ENCODE measurements at regions not wholly inside any gene's neighbourhood (a gene's known extent, or its start where the extent isn't known, plus 50 kb on each side); places are given as distances from the start of the nearest gene placed in this dataset.

DNA sequence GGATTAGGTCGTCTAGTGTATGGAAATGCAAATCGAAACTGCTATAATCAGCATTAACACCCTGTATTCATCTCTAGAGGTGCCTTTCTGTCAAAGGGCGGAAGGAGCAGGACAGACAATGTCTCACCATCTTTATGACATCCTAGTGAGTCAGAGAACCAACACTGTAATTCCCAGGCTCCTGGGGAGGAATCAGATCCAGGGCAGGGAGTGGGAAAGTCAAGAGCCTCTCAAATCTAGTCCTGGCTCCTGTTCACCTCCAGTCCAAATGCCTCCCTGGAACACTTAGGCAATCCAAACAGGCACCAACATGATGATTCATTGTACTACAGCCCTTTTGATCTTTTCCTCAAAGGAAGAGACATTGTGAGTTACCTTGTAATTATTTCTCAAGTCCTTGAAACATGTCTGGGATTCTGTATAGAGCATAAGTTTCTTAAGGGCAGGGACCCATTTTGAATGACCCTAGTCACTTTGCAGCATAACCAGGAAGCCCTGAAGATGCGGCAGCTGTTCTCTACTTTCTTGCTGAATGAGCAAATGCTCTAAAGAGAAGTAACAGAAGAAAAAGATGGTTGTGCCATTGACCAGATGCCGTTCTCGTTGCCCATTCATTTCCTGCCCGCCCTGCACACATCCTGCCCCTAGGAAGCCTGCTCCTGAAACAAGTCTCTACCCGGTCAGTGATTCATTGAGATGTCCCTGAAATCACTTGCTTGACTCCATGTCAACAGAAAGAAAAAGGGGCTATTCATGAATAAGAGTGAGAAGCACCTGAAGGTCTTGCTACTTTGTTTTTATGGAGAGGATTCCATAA lies 112.8 kb upstream of the JARID2 start:
- Histone ChIP-seq H4K20me1 (ENCODE audit: insufficient read depth) (no peaks in the 10 kb centered on the region), H3K79me2 (ENCODE audit: low read depth) (no peaks in the 10 kb centered on the region), H3F3A (ENCODE audit: insufficient read depth, low read depth) (peaks cover 27% of the 10 kb centered on the region), H3K4me3 (peak overlapping the region; percentile 33; the same call in 1 of the 2 replicates), H3K4me1 (replicated peaks; ENCODE audit: insufficient read depth) (peaks cover 21% of the 10 kb centered on the region), H3K9me3 (ENCODE audit: insufficient read depth, low read depth) (no peaks in the 10 kb centered on the region), H3K9me2 (ENCODE audit: insufficient read depth) (no peaks in the 10 kb centered on the region), H3K27me3 (ENCODE audit: insufficient read depth, low read depth) (no peaks in the 10 kb centered on the region), H3K27ac (peak overlapping the region; percentile 78), H3K36me3 (ENCODE audit: low read depth) (no peaks in the 10 kb centered on the region), H2AFZ (peak overlapping the region; percentile 40; the same call in 1 of the 2 replicates), H3K4me2 (peak overlapping the region; percentile 60)
- TF ChIP-seq, protein P1, sequence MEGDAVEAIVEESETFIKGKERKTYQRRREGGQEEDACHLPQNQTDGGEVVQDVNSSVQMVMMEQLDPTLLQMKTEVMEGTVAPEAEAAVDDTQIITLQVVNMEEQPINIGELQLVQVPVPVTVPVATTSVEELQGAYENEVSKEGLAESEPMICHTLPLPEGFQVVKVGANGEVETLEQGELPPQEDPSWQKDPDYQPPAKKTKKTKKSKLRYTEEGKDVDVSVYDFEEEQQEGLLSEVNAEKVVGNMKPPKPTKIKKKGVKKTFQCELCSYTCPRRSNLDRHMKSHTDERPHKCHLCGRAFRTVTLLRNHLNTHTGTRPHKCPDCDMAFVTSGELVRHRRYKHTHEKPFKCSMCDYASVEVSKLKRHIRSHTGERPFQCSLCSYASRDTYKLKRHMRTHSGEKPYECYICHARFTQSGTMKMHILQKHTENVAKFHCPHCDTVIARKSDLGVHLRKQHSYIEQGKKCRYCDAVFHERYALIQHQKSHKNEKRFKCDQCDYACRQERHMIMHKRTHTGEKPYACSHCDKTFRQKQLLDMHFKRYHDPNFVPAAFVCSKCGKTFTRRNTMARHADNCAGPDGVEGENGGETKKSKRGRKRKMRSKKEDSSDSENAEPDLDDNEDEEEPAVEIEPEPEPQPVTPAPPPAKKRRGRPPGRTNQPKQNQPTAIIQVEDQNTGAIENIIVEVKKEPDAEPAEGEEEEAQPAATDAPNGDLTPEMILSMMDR (conservative IDR thresholded peaks at IDR 0.05): no peak
- no peak for TF ChIP-seq EZH2 (IDR thresholded peaks at IDR 0.05; ENCODE audit: low read depth)
- intact Hi-C loops (cut with micrococcal nuclease; ENCODE audit: unreplicated experiment): no loop called here
- peak; percentile 40 to 86 for DNase-seq
- CTCF ChIA-PET: no interaction called here
- POLR2A ChIA-PET (ENCODE audit: unreplicated experiment): no interaction called here
- no TSS peak for BruUV-seq (replicated peaks)

DNA sequence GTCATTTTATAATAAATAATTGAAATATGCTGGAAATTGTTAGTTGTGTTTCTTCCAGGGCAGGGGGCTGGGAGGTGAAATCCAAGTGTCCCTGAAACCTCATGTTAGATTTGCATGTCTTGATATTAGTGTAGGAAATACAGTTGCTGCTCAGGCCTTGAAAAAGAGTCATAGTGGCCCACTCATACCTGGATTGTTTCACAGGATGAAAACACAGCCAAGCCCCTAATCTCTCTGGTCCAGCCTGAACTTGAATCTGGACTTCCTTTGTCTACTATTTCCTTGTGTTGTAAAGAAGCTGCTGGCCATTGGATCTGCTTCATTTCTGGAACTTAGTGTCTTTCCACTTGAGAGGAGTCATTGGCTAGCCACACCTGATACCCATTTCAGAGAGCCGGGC lies 108.8 kb upstream of the JARID2 start:
- Histone ChIP-seq H3K27me3 (ENCODE audit: insufficient read depth, low read depth) (no peaks in the 10 kb centered on the region), H3K9me2 (ENCODE audit: insufficient read depth) (no peaks in the 10 kb centered on the region), H3K79me2 (ENCODE audit: low read depth) (no peaks in the 10 kb centered on the region), H3K36me3 (ENCODE audit: low read depth) (no peaks in the 10 kb centered on the region), H3K9me3 (ENCODE audit: insufficient read depth, low read depth) (no peaks in the 10 kb centered on the region), H3K4me1 (replicated peaks; ENCODE audit: insufficient read depth) (peaks cover 20% of the 10 kb centered on the region), H3K27ac (no peak overlapping the region), H2AFZ (no peak overlapping the region), H3K4me2 (no peak overlapping the region), H3K4me3 (no peak overlapping the region), H3F3A (ENCODE audit: insufficient read depth, low read depth) (peaks cover 25% of the 10 kb centered on the region), H4K20me1 (ENCODE audit: insufficient read depth) (no peaks in the 10 kb centered on the region)
- no peak for DNase-seq
- BruUV-seq (replicated peaks): no TSS peak
- TF ChIP-seq, protein P1 (conservative IDR thresholded peaks at IDR 0.05): no peak
- no peak for TF ChIP-seq EZH2 (IDR thresholded peaks at IDR 0.05; ENCODE audit: low read depth)
- ChIA-PET CTCF (no interaction called here), POLR2A (ENCODE audit: unreplicated experiment) (no interaction called here)
- intact Hi-C loops (cut with micrococcal nuclease; ENCODE audit: unreplicated experiment): no loop called here

DNA sequence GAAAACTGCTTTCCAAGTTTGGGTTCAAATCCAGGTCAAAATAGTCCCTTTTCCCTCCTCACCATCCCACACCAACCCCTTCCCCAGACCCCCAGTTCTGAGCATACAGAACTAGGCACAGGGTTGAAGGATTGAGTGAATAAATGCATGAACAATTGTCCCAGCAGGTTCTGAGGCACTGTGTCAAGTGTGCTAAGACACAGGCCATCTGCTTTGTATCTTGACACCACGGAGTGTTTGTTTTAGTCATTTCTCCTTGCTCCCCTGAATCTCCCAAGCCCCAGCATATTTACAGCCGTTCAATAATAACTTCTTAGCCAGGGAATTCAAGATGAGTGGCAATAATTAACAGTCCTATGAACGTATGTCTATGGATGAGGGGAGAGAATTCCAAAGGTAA lies 102.8 kb upstream of the JARID2 start:
- Histone ChIP-seq H3K4me1 (replicated peaks; ENCODE audit: insufficient read depth) (peaks cover 4% of the 10 kb centered on the region), H3K79me2 (ENCODE audit: low read depth) (no peaks in the 10 kb centered on the region), H3K4me3 (no peak overlapping the region), H3F3A (ENCODE audit: insufficient read depth, low read depth) (peaks cover 4% of the 10 kb centered on the region; the same call in 1 of the 2 replicates), H4K20me1 (ENCODE audit: insufficient read depth) (no peaks in the 10 kb centered on the region), H3K36me3 (ENCODE audit: low read depth) (no peaks in the 10 kb centered on the region), H2AFZ (no peak overlapping the region), H3K9me3 (ENCODE audit: insufficient read depth, low read depth) (no peaks in the 10 kb centered on the region), H3K9me2 (ENCODE audit: insufficient read depth) (no peaks in the 10 kb centered on the region), H3K27ac (no peak overlapping the region), H3K27me3 (ENCODE audit: insufficient read depth, low read depth) (no peaks in the 10 kb centered on the region), H3K4me2 (no peak overlapping the region)
- no TSS peak for BruUV-seq (replicated peaks)
- no peak for DNase-seq
- CTCF ChIA-PET: no interaction called here
- POLR2A ChIA-PET (ENCODE audit: unreplicated experiment): no interaction called here
- TF ChIP-seq, protein P1 (conservative IDR thresholded peaks at IDR 0.05): no peak
- TF ChIP-seq EZH2 (IDR thresholded peaks at IDR 0.05; ENCODE audit: low read depth): no peak
- intact Hi-C loops (cut with micrococcal nuclease; ENCODE audit: unreplicated experiment): no loop called here
